Spleen (tissue), 7 donors: ENCODE measurements at regions not wholly inside any gene's neighbourhood (a gene's known extent, or its start where the extent isn't known, plus 50 kb on each side); places are given as distances from the start of the nearest gene placed in this dataset.

ENCODE experiments used
- CTCF ChIP-seq, 11 experiments: fragments of 200-600 bp in 7 of 11; fragments of 450-650 bp in 4 of 11; sonication (generic) in 4 of 11; IDR thresholded peaks in 8 of 11; conservative IDR thresholded peaks in 3 of 11; 1 replicate in 7 of 11; 2 replicates in 4 of 11; pipeline versions ENCODE4 v1.4.0 to v1.8.0; 2016 to 2021; ENCODE audit warnings: antibody characterized with exemption in 11 of 11, inconsistent platforms in 4 of 11, mild to moderate bottlenecking in 1 of 11
- POLR2A ChIP-seq, 3 donors: fragments of 450-650 bp; IDR thresholded peaks; one replicate each; pipeline ENCODE4 v1.5.1; 2017; ENCODE audit warnings: antibody characterized with exemption in 3 of 3, mild to moderate bottlenecking in 1 of 3
- donor health status: DM: no; HTN: no; CAD: no; lungs with moderate emphysema.
- donor health status: DM: no; HTN: no; CAD: no.
- donor health status: DM: no; HTN: no; CAD: no.

DNA sequence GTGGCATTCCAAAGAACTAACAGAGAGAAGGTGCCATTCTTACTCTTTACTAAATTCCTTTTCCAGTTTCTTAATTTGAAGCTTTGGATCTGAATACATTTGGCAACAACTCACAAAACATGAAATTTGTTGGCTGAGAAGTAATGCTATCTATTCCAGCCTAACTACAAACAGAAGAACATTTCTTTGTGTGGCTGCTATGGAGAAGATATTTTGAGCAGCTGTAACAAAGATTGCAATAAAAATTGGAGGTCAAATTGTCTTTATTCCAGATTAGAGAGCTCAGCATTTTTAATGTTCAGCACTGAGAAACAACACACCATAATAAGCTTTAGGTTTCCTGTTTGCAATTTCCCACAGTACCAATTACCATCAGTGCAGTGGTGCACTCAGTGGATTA lies 835.8 kb upstream of the FLRT2 start:
- TF ChIP-seq CTCF (IDR thresholded peaks at IDR 0.05 in 8 of 11, conservative IDR thresholded peaks at IDR 0.05 in 3 of 11): no peak
- TF ChIP-seq POLR2A (IDR thresholded peaks at IDR 0.05): no peak
